ENCODE measurements at regions not wholly inside any gene's neighbourhood (a gene's known extent, or its start where the extent isn't known, plus 50 kb on each side); places are given as distances from the start of the nearest gene placed in this dataset.

DNA sequence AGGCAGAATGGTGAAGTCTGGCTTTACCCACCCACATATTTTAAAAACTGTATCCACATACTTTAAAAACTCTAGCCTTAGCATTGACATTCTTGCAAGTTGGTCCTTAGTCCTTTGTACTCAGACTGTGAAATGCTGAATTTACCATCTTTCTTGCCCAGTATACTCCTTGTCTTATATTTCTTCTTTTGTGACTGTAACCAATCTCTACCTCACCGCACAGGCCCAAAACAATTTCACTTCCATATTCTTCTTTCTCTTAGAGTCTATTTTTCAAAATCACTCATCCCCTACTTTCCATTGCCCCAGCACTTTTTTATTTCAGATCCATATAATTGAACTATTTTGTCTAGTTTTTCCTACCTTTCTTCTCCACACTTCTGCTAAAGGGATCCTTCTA is 892.4 kb upstream of the B3GALT2 start (continued):
- TF ChIP-seq SRSF1 (IDR thresholded peaks at IDR 0.05; ENCODE audit: low read depth, low read length) (no peak), MAFG (tag; conservative IDR thresholded peaks at IDR 0.05) (no peak), SIN3B (IDR thresholded peaks at IDR 0.05; ENCODE audit: low read depth) (no peak), PTBP1 (IDR thresholded peaks at IDR 0.05; ENCODE audit: low read depth, low read length) (no peak), SIRT6 (IDR thresholded peaks at IDR 0.05; ENCODE audit: low read depth, low read length) (no peak), SMAD3 (CRISPR knock-in tag; conservative IDR thresholded peaks at IDR 0.05) (no peak), NFXL1 (CRISPR knock-in tag; IDR thresholded peaks at IDR 0.05) (no peak), POLR3G (IDR thresholded peaks at IDR 0.05; ENCODE audit: extremely low read depth, insufficient read length, insufficient replicate concordance) (no peak)
- TF ChIP-seq, protein P1, sequence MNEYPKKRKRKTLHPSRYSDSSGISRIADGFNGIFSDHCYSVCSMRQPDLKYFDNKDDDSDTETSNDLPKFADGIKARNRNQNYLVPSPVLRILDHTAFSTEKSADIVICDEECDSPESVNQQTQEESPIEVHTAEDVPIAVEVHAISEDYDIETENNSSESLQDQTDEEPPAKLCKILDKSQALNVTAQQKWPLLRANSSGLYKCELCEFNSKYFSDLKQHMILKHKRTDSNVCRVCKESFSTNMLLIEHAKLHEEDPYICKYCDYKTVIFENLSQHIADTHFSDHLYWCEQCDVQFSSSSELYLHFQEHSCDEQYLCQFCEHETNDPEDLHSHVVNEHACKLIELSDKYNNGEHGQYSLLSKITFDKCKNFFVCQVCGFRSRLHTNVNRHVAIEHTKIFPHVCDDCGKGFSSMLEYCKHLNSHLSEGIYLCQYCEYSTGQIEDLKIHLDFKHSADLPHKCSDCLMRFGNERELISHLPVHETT (CRISPR knock-in tag; conservative IDR thresholded peaks at IDR 0.05 in 1 of 2, IDR thresholded peaks at IDR 0.05 in 1 of 2), result no peak

DNA sequence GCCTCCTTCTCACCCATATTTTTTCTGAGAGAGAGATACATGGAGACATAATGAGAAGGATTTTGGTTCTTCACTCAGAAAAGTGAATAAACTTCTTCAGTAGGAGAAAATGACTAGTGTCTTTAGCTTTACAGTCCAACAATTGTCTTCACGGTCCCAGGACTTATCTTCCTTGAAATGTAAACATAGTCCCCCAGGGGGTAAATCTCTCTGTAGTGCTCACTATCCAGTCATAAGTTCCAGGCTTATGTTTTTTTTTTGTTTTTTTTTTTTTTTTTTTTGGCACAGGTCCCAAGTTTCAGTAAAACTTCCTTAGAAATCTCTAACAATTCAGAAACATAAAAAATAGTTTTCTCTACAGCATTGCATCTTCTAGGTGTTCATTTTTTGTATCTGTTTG is 890.2 kb upstream of the B3GALT2 start:
- in situ Hi-C loops (cut with MboI), result no loop called here
- H3K36me3 ChIP-seq (ENCODE audit: control insufficient read depth, insufficient read depth, low read length), result no peaks in the 10 kb centered on the region
- H3K4me3 ChIP-seq, result no peak overlapping the region
- no peaks in the 10 kb centered on the region for H3K9me1 ChIP-seq (ENCODE audit: control insufficient read depth, insufficient read depth, low read length)
- no peaks in the 10 kb centered on the region for H3K9me3 ChIP-seq (replicated peaks; ENCODE audit: control insufficient read depth, insufficient read depth, low read depth, low read length)
- ChIA-PET POLR2A (no interaction called here), CTCF (ENCODE audit: low intra/inter-chr PET ratio) (no interaction called here)
- FAIRE-seq, result no peak
- intact Hi-C loops (cut with micrococcal nuclease), result no loop called here
- no peak overlapping the region for H3K4me2 ChIP-seq (ENCODE audit: insufficient read depth, low read length)
- TF ChIP-seq, protein P2, sequence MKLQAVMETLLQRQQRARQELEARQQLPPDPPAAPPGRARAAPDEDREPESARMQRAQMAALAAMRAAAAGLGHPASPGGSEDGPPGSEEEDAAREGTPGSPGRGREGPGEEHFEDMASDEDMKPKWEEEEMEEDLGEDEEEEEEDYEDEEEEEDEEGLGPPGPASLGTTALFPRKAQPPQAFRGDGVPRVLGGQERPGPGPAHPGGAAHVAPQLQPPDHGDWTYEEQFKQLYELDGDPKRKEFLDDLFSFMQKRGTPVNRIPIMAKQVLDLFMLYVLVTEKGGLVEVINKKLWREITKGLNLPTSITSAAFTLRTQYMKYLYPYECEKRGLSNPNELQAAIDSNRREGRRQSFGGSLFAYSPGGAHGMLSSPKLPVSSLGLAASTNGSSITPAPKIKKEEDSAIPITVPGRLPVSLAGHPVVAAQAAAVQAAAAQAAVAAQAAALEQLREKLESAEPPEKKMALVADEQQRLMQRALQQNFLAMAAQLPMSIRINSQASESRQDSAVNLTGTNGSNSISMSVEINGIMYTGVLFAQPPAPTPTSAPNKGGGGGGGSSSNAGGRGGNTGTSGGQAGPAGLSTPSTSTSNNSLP (IDR thresholded peaks at IDR 0.05; ENCODE audit: borderline replicate concordance, low read depth, low read length), result no peak
- no peak for TF ChIP-seq SAP30 (IDR thresholded peaks at IDR 0.05; ENCODE audit: borderline replicate concordance, insufficient read depth, low read depth, low read length, poor library complexity, severe bottlenecking)
- TF ChIP-seq ZNF24 (IDR thresholded peaks at IDR 0.05), result no peak
- TF ChIP-seq LEF1 (IDR thresholded peaks at IDR 0.05), result no peak
- TF ChIP-seq ZNF76 (CRISPR knock-in tag; IDR thresholded peaks at IDR 0.05; ENCODE audit: borderline replicate concordance), result no peak
- no peak overlapping the region for H3K9ac ChIP-seq (ENCODE audit: insufficient read depth in 1 of 2, low read depth in 2 of 2, low read length in 2 of 2)
- no peaks in the 10 kb centered on the region for H3K27me3 ChIP-seq (ENCODE audit: control insufficient read depth in 2 of 2, insufficient read depth in 2 of 2, low read length in 2 of 2)
- no TSS peak for BruUV-seq (replicated peaks)
- no peak for ATAC-seq
- H4K20me1 ChIP-seq (replicated peaks; ENCODE audit: control insufficient read depth, insufficient read depth, low read length), result no peaks in the 10 kb centered on the region
- no peaks in the 10 kb centered on the region for H3K79me2 ChIP-seq (ENCODE audit: control insufficient read depth, insufficient read depth, low read length)
- no peak overlapping the region for H3K27ac ChIP-seq (ENCODE audit: extremely low read depth, low read depth, low read length)
- 0% methylated on average over 1 of the region's 1 CpG for WGBS (ENCODE audit: insufficient coverage, low coverage, missing lambda C conversion rate)
- H3K4me1 ChIP-seq (replicated peaks in 1 of 2; ENCODE audit: control insufficient read depth in 2 of 2, insufficient read depth in 2 of 2, low read length in 2 of 2), result no peaks in the 10 kb centered on the region
- no peak for DNase-seq (ENCODE audit: extremely low read depth in 1 of 4, low spot score in 3 of 4)
- H2AFZ ChIP-seq (ENCODE audit: low read depth, low read length), result no peak overlapping the region

Data from K562 (cell line).